ENCODE measurements at regions not wholly inside any gene's neighbourhood (a gene's known extent, or its start where the extent isn't known, plus 50 kb on each side); places are given as distances from the start of the nearest gene placed in this dataset.

GRCh38 chr2:78532762-78533379, 492.6 kb upstream of the REG3G start:
- intact Hi-C loops (cut with micrococcal nuclease; ENCODE audit: unreplicated experiment), result no loop called here
- no peak for DNase-seq (ENCODE audit: low spot score)

GRCh38 chr2:78535395-78535794, 490.1 kb upstream of the REG3G start:
- Histone ChIP-seq H3K4me1 (ENCODE audit: insufficient read depth, low read length, poor library complexity, severe bottlenecking) (no peaks in the 10 kb centered on the region), H3K4me3 (ENCODE audit: low read depth, low read length, poor library complexity, severe bottlenecking) (no peak overlapping the region), H3K36me3 (ENCODE audit: insufficient read depth, low read length, poor library complexity, severe bottlenecking) (no peaks in the 10 kb centered on the region), H3K9me3 (ENCODE audit: low read depth, low read length, poor library complexity, severe bottlenecking) (no peaks in the 10 kb centered on the region), H3K27me3 (replicated peaks; ENCODE audit: insufficient read depth, low read depth, low read length, poor library complexity) (no peaks in the 10 kb centered on the region), H3K27ac (ENCODE audit: low read depth, low read length, poor library complexity, severe bottlenecking) (no peak overlapping the region)
- CTCF ChIA-PET, result no interaction called here
- TF ChIP-seq EZH2 (IDR thresholded peaks at IDR 0.05; ENCODE audit: borderline replicate concordance, low read depth, low read length, poor library complexity, severe bottlenecking) (no peak), CTCF (conservative IDR thresholded peaks at IDR 0.05; ENCODE audit: low read depth, low read length) (no peak)
- POLR2A ChIA-PET (ENCODE audit: low non-redundant PET), result no interaction called here
- intact Hi-C loops (cut with micrococcal nuclease; ENCODE audit: unreplicated experiment), result no loop called here
- DNase-seq (ENCODE audit: low spot score), result no peak
- BruUV-seq (replicated peaks), result no TSS peak

More at GRCh38 chr2:78532762-78533379, 492.6 kb upstream of the REG3G start:
- ChIA-PET CTCF (no interaction called here), POLR2A (ENCODE audit: low non-redundant PET) (no interaction called here)
- Histone ChIP-seq H3K36me3 (ENCODE audit: insufficient read depth, low read length, poor library complexity, severe bottlenecking) (no peaks in the 10 kb centered on the region), H3K4me1 (ENCODE audit: insufficient read depth, low read length, poor library complexity, severe bottlenecking) (no peaks in the 10 kb centered on the region), H3K9me3 (ENCODE audit: low read depth, low read length, poor library complexity, severe bottlenecking) (no peaks in the 10 kb centered on the region), H3K4me3 (ENCODE audit: low read depth, low read length, poor library complexity, severe bottlenecking) (no peak overlapping the region), H3K27me3 (replicated peaks; ENCODE audit: insufficient read depth, low read depth, low read length, poor library complexity) (no peaks in the 10 kb centered on the region), H3K27ac (ENCODE audit: low read depth, low read length, poor library complexity, severe bottlenecking) (no peak overlapping the region)
- TF ChIP-seq CTCF (conservative IDR thresholded peaks at IDR 0.05; ENCODE audit: low read depth, low read length), result no peak
- no peak for TF ChIP-seq EZH2 (IDR thresholded peaks at IDR 0.05; ENCODE audit: borderline replicate concordance, low read depth, low read length, poor library complexity, severe bottlenecking)
- BruUV-seq (replicated peaks), result no TSS peak

DNA sequence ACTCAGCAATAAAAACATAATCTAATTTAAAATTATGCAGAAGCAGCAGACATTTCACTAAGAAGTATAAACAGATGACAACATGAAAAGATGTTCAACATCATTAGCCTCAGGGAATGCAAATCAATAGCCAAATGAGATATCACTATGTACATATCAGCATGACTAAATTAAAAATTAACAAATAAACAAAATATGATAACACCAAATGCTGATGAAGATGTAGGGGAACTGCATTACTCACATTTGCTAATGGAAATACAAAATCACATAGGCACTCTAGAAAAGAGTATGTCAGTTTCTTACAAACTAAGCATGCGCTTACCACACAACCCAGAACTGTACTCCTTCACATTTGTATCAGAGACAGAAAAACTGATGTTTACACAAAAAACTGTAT, 487.2 kb upstream of the REG3G start:
- no peak overlapping the region for H3K4me3 ChIP-seq (ENCODE audit: low read depth, low read length, poor library complexity, severe bottlenecking)
- intact Hi-C loops (cut with micrococcal nuclease; ENCODE audit: unreplicated experiment), result no loop called here
- H3K27me3 ChIP-seq (replicated peaks; ENCODE audit: insufficient read depth, low read depth, low read length, poor library complexity), result no peaks in the 10 kb centered on the region
- BruUV-seq (replicated peaks), result no TSS peak
- H3K27ac ChIP-seq (ENCODE audit: low read depth, low read length, poor library complexity, severe bottlenecking), result no peak overlapping the region
- ChIA-PET CTCF (no interaction called here), POLR2A (ENCODE audit: low non-redundant PET) (interaction anchor here (0.5 kb wide), 1 partner anchor 67 kb away, joined by 3 read pairs; no protein-coding TSS in a partner anchor)
- H3K4me1 ChIP-seq (ENCODE audit: insufficient read depth, low read length, poor library complexity, severe bottlenecking), result no peaks in the 10 kb centered on the region
- DNase-seq (ENCODE audit: low spot score), result no peak
- no peaks in the 10 kb centered on the region for H3K9me3 ChIP-seq (ENCODE audit: low read depth, low read length, poor library complexity, severe bottlenecking)
- no peak for TF ChIP-seq CTCF (conservative IDR thresholded peaks at IDR 0.05; ENCODE audit: low read depth, low read length)
- no peak for TF ChIP-seq EZH2 (IDR thresholded peaks at IDR 0.05; ENCODE audit: borderline replicate concordance, low read depth, low read length, poor library complexity, severe bottlenecking)
- no peaks in the 10 kb centered on the region for H3K36me3 ChIP-seq (ENCODE audit: insufficient read depth, low read length, poor library complexity, severe bottlenecking)

Measured in A673 (cell line).